Uterus (tissue), 3 donors: ENCODE measurements at regions not wholly inside any gene's neighbourhood (a gene's known extent, or its start where the extent isn't known, plus 50 kb on each side); places are given as distances from the start of the nearest gene placed in this dataset.
A peak's percentile ranks its signal among the peaks of the same experiment; 100 is the strongest.

ENCODE experiments used
- DNase-seq, 2 donors: peaks; one replicate each; pipeline ENCODE4 v3.0.0-alpha.2; 2019 to 2020
- H3K27ac ChIP-seq, 2 donors: fragments of 200-600 bp; sonication (generic); 1 replicate in 1 of 2; 2 replicates in 1 of 2; pipeline ENCODE4 v1.5.1; 2016 to 2018
- H3K27me3 ChIP-seq, 2 donors: fragments of 200-600 bp; sonication (generic); one replicate each; pipeline ENCODE4 v1.5.1; 2018 to 2019; ENCODE audit warnings: control low read depth in 1 of 2
- H3K36me3 ChIP-seq, 2 donors: fragments of 200-600 bp; sonication (generic); one replicate each; pipeline ENCODE4 v1.5.1; 2019; ENCODE audit warnings: control low read depth in 1 of 2
- H3K4me1 ChIP-seq, 2 donors: fragments of 200-600 bp; sonication (generic); one replicate each; pipeline ENCODE4 v1.5.1; 2018 to 2019; ENCODE audit warnings: control low read depth in 1 of 2
- H3K4me3 ChIP-seq, 2 donors: fragments of 200-600 bp; sonication (generic); 1 replicate in 1 of 2; 2 replicates in 1 of 2; pipeline ENCODE4 v1.5.1; 2018 to 2019; ENCODE audit warnings: mild to moderate bottlenecking in 1 of 2
- H3K9me3 ChIP-seq, 2 donors: fragments of 200-600 bp; sonication (generic); one replicate each; pipeline ENCODE4 v1.5.1; 2019; ENCODE audit warnings: control low read depth in 1 of 2
- CTCF ChIP-seq, 4 experiments: fragments of 200-600 bp in 2 of 4; fragments of 450-650 bp in 2 of 4; sonication (generic) in 2 of 4; IDR thresholded peaks; one replicate each; pipeline ENCODE4 v1.5.1; 2016 to 2019; ENCODE audit warnings: antibody characterized with exemption in 4 of 4, mild to moderate bottlenecking in 2 of 4, moderate library complexity in 1 of 4
- POLR2A ChIP-seq, 2 donors: fragments of 450-650 bp; IDR thresholded peaks; one replicate each; pipeline ENCODE4 v1.6.1; 2016; ENCODE audit warnings: antibody characterized with exemption in 2 of 2, mild to moderate bottlenecking in 1 of 2, moderate library complexity in 1 of 2
- intact Hi-C: fragments of 100-400 bp; cut with DNase I; formaldehyde crosslinking; loops from one replicate; pipeline ENCODE4 v1.15.1; 2023; ENCODE audit warnings: low total_unique reads
- donor health status: DM: yes; HTN: yes; CAD: no.

- no peak for TF ChIP-seq POLR2A (IDR thresholded peaks at IDR 0.05)
- no peak for TF ChIP-seq CTCF (IDR thresholded peaks at IDR 0.05)
- Histone ChIP-seq H3K4me3 (no peak overlapping the region), H3K27ac (no peak overlapping the region), H3K36me3 (no peaks in the 10 kb centered on the region), H3K27me3 (no peaks in the 10 kb centered on the region), H3K9me3 (no peaks in the 10 kb centered on the region), H3K4me1 (no peaks in the 10 kb centered on the region)
- no peak for DNase-seq
- intact Hi-C loops, result no loop called here
These were observed 235.7 kb upstream of the SIX2 start for GRCh38 chr2:45244928-45245327.

GRCh38 chr2:45242161-45242741 is 233.0 kb upstream of the SIX2 start:
- Histone ChIP-seq H3K27ac (peak overlapping the region in 1 of 2 donors; percentile 65), H3K36me3 (no peaks in the 10 kb centered on the region), H3K27me3 (no peaks in the 10 kb centered on the region), H3K9me3 (no peaks in the 10 kb centered on the region), H3K4me3 (no peak overlapping the region), H3K4me1 (no peaks in the 10 kb centered on the region)
- no peak for TF ChIP-seq POLR2A (IDR thresholded peaks at IDR 0.05)
- no peak for TF ChIP-seq CTCF (IDR thresholded peaks at IDR 0.05)
- intact Hi-C loops, result no loop called here
- DNase-seq, result no peak

GRCh38 chr2:45241061-45241561 is 231.9 kb upstream of the SIX2 start:
- H3K9me3 ChIP-seq, result no peaks in the 10 kb centered on the region
- H3K4me3 ChIP-seq, result no peak overlapping the region
- peak overlapping the region in 1 of 2 donors; percentile 65 for H3K27ac ChIP-seq
- intact Hi-C loops, result no loop called here
- DNase-seq, result no peak
- no peaks in the 10 kb centered on the region for H3K27me3 ChIP-seq
- H3K4me1 ChIP-seq, result no peaks in the 10 kb centered on the region
- H3K36me3 ChIP-seq, result no peaks in the 10 kb centered on the region
- TF ChIP-seq POLR2A (IDR thresholded peaks at IDR 0.05) (no peak), CTCF (IDR thresholded peaks at IDR 0.05) (no peak)

- DNase-seq, result peak in 1 of 2 donors; percentile 22
- Histone ChIP-seq H3K4me1 (no peaks in the 10 kb centered on the region), H3K4me3 (no peak overlapping the region), H3K9me3 (no peaks in the 10 kb centered on the region), H3K27ac (peak overlapping the region in 1 of 2 donors; percentile 47), H3K36me3 (no peaks in the 10 kb centered on the region), H3K27me3 (no peaks in the 10 kb centered on the region)
- TF ChIP-seq POLR2A (IDR thresholded peaks at IDR 0.05) (no peak), CTCF (IDR thresholded peaks at IDR 0.05) (no peak)
- intact Hi-C loops, result no loop called here
These were observed 228.7 kb upstream of the SIX2 start for GRCh38 chr2:45237850-45238542.

GRCh38 chr2:45237128-45237527 is 227.9 kb upstream of the SIX2 start:
- Histone ChIP-seq H3K9me3 (no peaks in the 10 kb centered on the region), H3K4me1 (no peaks in the 10 kb centered on the region), H3K27me3 (no peaks in the 10 kb centered on the region), H3K36me3 (no peaks in the 10 kb centered on the region), H3K27ac (no peak overlapping the region), H3K4me3 (no peak overlapping the region)
- TF ChIP-seq POLR2A (IDR thresholded peaks at IDR 0.05), result no peak
- TF ChIP-seq CTCF (IDR thresholded peaks at IDR 0.05), result no peak
- DNase-seq, result no peak
- intact Hi-C loops, result no loop called here
